GM23338 (cell line): ENCODE measurements at regions not wholly inside any gene's neighbourhood (a gene's known extent, or its start where the extent isn't known, plus 50 kb on each side); places are given as distances from the start of the nearest gene placed in this dataset.

Experiments
- ATAC-seq: fragments of 200-7000 bp; cut with Tn5 transposase; 3 replicates; pipeline ENCODE4 v1.9.1; 2020
- DNase-seq: peaks from one replicate; pipeline ENCODE4 v3.0.0-alpha.2; 2015; ENCODE audit warnings: low spot score
- H2AFZ ChIP-seq: fragments of 200-600 bp; sonication (generic); 2 replicates; pipeline ENCODE4 v1.8.0; 2016; ENCODE audit warnings: antibody characterized with exemption, mild to moderate bottlenecking, moderate library complexity
- H3F3A ChIP-seq: fragments of 200-600 bp; sonication (generic); replicated peaks from 2 replicates; pipeline ENCODE4 v1.8.0; 2017; ENCODE audit warnings: antibody characterized with exemption, mixed run types, low read depth
- H3K27ac ChIP-seq: fragments of 200-600 bp; sonication (generic); 2 replicates; pipeline ENCODE4 v1.6.1; 2016; ENCODE audit warnings: low read depth
- H3K27me3 ChIP-seq: fragments of 200-600 bp; sonication (generic); 2 replicates; pipeline ENCODE4 v1.8.0; 2016; ENCODE audit warnings: mild to moderate bottlenecking, mixed run types, moderate library complexity; ENCODE audit not compliant: insufficient read depth
- H3K36me3 ChIP-seq: fragments of 200-600 bp; sonication (generic); 2 replicates; pipeline ENCODE4 v1.8.0; 2016; ENCODE audit warnings: mild to moderate bottlenecking; ENCODE audit not compliant: insufficient read depth
- H3K4me1 ChIP-seq: fragments of 200-600 bp; sonication (generic); 2 replicates; pipeline ENCODE4 v1.8.0; 2016; ENCODE audit warnings: mild to moderate bottlenecking, moderate library complexity; ENCODE audit not compliant: insufficient read depth
- H3K4me2 ChIP-seq: fragments of 200-600 bp; sonication (generic); 2 replicates; pipeline ENCODE4 v1.7.1; 2017; ENCODE audit warnings: mixed run types
- H3K4me3 ChIP-seq: fragments of 200-600 bp; sonication (generic); 2 replicates; pipeline ENCODE4 v1.6.1; 2016; ENCODE audit warnings: mixed run types
- H3K79me2 ChIP-seq: fragments of 200-600 bp; sonication (generic); replicated peaks from 2 replicates; pipeline ENCODE4 v1.8.0; 2017; ENCODE audit warnings: mild to moderate bottlenecking; ENCODE audit not compliant: insufficient read depth
- H3K9me2 ChIP-seq: fragments of 200-600 bp; sonication (generic); 2 replicates; pipeline ENCODE4 v1.8.0; 2017; ENCODE audit not compliant: insufficient read depth
- H4K20me1 ChIP-seq: fragments of 200-600 bp; sonication (generic); replicated peaks from 2 replicates; pipeline ENCODE4 v1.8.0; 2017; ENCODE audit warnings: mild to moderate bottlenecking; ENCODE audit not compliant: insufficient read depth
- H3K27ac Mint-ChIP-seq: 2 replicates; pipeline ENCODE4 v1.8.0; 2020; ENCODE audit warnings: inconsistent platforms, mild to moderate bottlenecking, moderate library complexity, mixed read lengths
- H3K27me3 Mint-ChIP-seq: 3 replicates; pipeline ENCODE4 v1.8.0; 2022; ENCODE audit warnings: low read depth, mild to moderate bottlenecking, moderate library complexity, mixed read lengths, inconsistent platforms; ENCODE audit not compliant: insufficient read depth, poor library complexity
- H3K36me3 Mint-ChIP-seq: 3 replicates; pipeline ENCODE4 v1.8.0; 2021; ENCODE audit warnings: low read depth, mild to moderate bottlenecking, inconsistent platforms, moderate library complexity, mixed read lengths
- H3K4me1 Mint-ChIP-seq: 3 replicates; pipeline ENCODE4 v1.8.0; 2020; ENCODE audit warnings: mild to moderate bottlenecking, inconsistent platforms, mixed read lengths
- H3K4me3 Mint-ChIP-seq: 3 replicates; pipeline ENCODE4 v1.8.0; 2021; ENCODE audit warnings: moderate library complexity, mild to moderate bottlenecking, inconsistent platforms, mixed read lengths
- H3K9me3 Mint-ChIP-seq: 3 replicates; pipeline ENCODE4 v1.8.0; 2020; ENCODE audit warnings: moderate library complexity, mild to moderate bottlenecking, inconsistent platforms, mixed read lengths
- CTCF ChIP-seq, 2 experiments: fragments of 200-600 bp in 1 of 2; sonication (generic) in 1 of 2; conservative IDR thresholded peaks; 2 replicates each; pipeline versions ENCODE4 v1.5.1 to v1.6.1; 2016 to 2017; ENCODE audit warnings: antibody characterized with exemption in 2 of 2, low read depth in 2 of 2, mild to moderate bottlenecking in 2 of 2, moderate library complexity in 1 of 2
- EZH2phosphoT487 ChIP-seq: fragments of 200-600 bp; sonication (generic); IDR thresholded peaks from one replicate; pipeline ENCODE4 v1.8.1; 2018; ENCODE audit warnings: antibody characterized with exemption; ENCODE audit not compliant: unreplicated experiment
- POLR2AphosphoS5 ChIP-seq: IDR thresholded peaks from 2 replicates; pipeline ENCODE4 v1.6.1; 2016; ENCODE audit warnings: antibody characterized with exemption, low read depth
- REST ChIP-seq: IDR thresholded peaks from one replicate; pipeline ENCODE4 v1.6.1; 2018; ENCODE audit warnings: antibody characterized with exemption; ENCODE audit not compliant: unreplicated experiment
- STAT1 ChIP-seq: IDR thresholded peaks from one replicate; pipeline ENCODE4 v1.6.1; 2016; ENCODE audit warnings: antibody characterized with exemption; ENCODE audit not compliant: unreplicated experiment
- ZNF462 ChIP-seq: fragments of 250-450 bp; sonication (Bioruptor Pico); IDR thresholded peaks from 2 replicates; pipeline ENCODE4 v1.5.0; 2020; ENCODE audit warnings: mild to moderate bottlenecking, moderate library complexity

- no peak for TF ChIP-seq REST
- no peak for TF ChIP-seq STAT1
- no peak for TF ChIP-seq EZH2phosphoT487
Measured at GRCh38 chr7:153607354-153607753, 444.8 kb upstream of the DPP6 start (continued).

GRCh38 chr7:153616711-153617325 is 435.4 kb upstream of the DPP6 start:
- no peak overlapping the region for H3K4me3 Mint-ChIP-seq
- no peaks in the 10 kb centered on the region for H4K20me1 ChIP-seq
- H3K27ac Mint-ChIP-seq = no peak overlapping the region
- DNase-seq (no peak), ATAC-seq (no peak; the same call in 2 of the 3 replicates)
- no peak overlapping the region for H3K27ac ChIP-seq
- no peaks in the 10 kb centered on the region for H3K27me3 Mint-ChIP-seq
- no peaks in the 10 kb centered on the region for H3F3A ChIP-seq
- H3K79me2 ChIP-seq = no peaks in the 10 kb centered on the region
- no peaks in the 10 kb centered on the region for H3K4me1 ChIP-seq
- H3K27me3 ChIP-seq = no peaks in the 10 kb centered on the region
- no peak overlapping the region for H3K4me3 ChIP-seq
- H3K36me3 Mint-ChIP-seq = peaks cover 11% of the 10 kb centered on the region
- no peak overlapping the region for H3K4me2 ChIP-seq
- H3K9me3 Mint-ChIP-seq = peaks cover 84% of the 10 kb centered on the region
- TF ChIP-seq CTCF (conservative IDR thresholded peaks at IDR 0.05; ENCODE audit: low read depth in 2 of 2) = no peak
- TF ChIP-seq ZNF462 (CRISPR knock-in tag) = no peak
- TF ChIP-seq REST = no peak
- TF ChIP-seq POLR2AphosphoS5 = no peak
- 0 out of 2 replicates have a peak, but pooled peaks cover 7% of the 10 kb centered on the region for H3K36me3 ChIP-seq
- H2AFZ ChIP-seq = no peak overlapping the region
- H3K9me2 ChIP-seq = no peaks in the 10 kb centered on the region
- H3K4me1 Mint-ChIP-seq = no peaks in the 10 kb centered on the region
